GM13976 (cell line): ENCODE measurements at regions not wholly inside any gene's neighbourhood (a gene's known extent, or its start where the extent isn't known, plus 50 kb on each side); places are given as distances from the start of the nearest gene placed in this dataset.

Source experiments
- DNase-seq: peaks from one replicate; pipeline ENCODE4 v3.0.0; 2012; ENCODE audit warnings: low spot score
- in situ Hi-C: fragments of 300-500 bp; cut with MboI; formaldehyde crosslinking; loops from one replicate; pipeline ENCODE4 v1.12.0; 2022; ENCODE audit warnings: low sequenced_read_pairs, mixed read lengths, inconsistent platforms; ENCODE audit not compliant: unreplicated experiment
- TF ChIP-seq, protein P1 (sequence below): IDR thresholded peaks from 2 replicates; pipeline ENCODE4 v1.5.1; 2012; ENCODE audit warnings: borderline replicate concordance, mild to moderate bottlenecking; ENCODE audit not compliant: insufficient read depth; ENCODE audit errors: extremely low read depth, missing control alignments, control extremely low read depth

DNA sequence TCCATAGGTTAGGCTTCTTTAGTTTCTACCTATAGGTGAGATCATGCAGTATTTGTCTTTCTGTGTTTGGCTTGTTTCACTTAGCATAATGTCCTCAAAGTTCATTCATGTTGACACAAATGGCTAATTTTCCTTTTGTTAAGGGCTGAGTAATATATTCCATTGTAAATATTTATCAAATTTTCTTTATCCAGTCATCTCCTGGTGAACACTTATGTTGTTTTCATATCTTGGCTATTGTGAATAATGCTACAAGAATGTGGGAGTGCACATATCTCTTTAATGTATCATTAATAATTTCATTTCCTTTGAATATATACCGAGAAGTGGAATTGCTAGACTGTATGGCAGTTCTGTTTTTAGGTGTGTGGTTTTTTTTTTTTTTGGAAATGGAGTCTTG is 250.9 kb upstream of the SEMA6D start:
- DNase-seq = no peak
- in situ Hi-C loops = no loop called here
- TF ChIP-seq, protein P1, sequence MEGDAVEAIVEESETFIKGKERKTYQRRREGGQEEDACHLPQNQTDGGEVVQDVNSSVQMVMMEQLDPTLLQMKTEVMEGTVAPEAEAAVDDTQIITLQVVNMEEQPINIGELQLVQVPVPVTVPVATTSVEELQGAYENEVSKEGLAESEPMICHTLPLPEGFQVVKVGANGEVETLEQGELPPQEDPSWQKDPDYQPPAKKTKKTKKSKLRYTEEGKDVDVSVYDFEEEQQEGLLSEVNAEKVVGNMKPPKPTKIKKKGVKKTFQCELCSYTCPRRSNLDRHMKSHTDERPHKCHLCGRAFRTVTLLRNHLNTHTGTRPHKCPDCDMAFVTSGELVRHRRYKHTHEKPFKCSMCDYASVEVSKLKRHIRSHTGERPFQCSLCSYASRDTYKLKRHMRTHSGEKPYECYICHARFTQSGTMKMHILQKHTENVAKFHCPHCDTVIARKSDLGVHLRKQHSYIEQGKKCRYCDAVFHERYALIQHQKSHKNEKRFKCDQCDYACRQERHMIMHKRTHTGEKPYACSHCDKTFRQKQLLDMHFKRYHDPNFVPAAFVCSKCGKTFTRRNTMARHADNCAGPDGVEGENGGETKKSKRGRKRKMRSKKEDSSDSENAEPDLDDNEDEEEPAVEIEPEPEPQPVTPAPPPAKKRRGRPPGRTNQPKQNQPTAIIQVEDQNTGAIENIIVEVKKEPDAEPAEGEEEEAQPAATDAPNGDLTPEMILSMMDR = no peak

DNA sequence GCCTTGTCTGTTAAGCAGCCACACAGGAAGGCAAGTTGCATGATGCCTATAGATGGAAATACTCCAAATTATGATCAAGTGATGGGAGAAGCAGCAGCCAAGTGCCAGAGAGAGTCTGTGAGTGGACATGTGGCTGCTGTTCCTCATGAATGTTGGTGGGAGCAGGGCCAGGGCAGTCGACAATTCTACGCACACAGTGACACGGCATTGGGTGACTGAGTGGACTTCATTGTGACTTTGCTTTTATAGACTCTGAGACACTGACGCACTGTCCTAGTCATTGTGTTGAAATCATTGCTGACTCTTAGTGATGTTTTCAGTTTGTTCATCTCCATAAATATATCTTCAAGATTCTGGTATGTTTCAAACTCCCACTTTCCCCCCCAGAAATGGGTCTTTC is 246.3 kb upstream of the SEMA6D start:
- TF ChIP-seq, protein P1 = no peak
- in situ Hi-C loops = no loop called here
- no peak for DNase-seq

DNA sequence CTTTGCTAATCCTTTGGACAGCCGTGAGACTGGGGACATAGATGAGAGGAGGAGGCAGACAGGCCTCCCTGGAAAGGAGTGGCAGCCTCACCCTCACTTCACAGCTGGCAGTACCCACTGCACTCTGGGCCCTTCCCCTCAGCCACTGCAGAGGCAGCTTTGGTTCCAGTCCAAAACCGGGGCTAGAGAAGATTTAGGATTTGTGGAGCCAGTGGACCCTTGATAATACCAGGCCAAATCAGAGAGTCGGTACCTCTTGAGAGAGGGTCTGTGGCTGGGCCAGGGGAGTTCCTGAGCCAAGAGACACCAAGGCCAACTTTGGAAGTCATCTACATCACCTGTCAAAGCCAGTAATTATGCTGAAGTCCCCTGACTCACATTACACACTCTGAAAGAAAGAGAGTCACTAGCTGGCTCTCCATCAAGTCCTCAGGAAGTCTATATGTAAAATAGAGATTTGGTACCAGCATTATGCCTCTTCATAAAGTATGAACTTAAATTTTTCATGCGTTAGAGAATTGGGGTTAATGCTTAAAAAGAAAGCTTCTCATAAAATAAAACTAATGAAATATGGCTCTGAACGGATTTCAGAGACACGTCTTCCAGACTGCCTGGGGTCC is 244.1 kb upstream of the SEMA6D start:
- TF ChIP-seq, protein P1 = no peak
- DNase-seq = no peak
- in situ Hi-C loops = no loop called here

DNA sequence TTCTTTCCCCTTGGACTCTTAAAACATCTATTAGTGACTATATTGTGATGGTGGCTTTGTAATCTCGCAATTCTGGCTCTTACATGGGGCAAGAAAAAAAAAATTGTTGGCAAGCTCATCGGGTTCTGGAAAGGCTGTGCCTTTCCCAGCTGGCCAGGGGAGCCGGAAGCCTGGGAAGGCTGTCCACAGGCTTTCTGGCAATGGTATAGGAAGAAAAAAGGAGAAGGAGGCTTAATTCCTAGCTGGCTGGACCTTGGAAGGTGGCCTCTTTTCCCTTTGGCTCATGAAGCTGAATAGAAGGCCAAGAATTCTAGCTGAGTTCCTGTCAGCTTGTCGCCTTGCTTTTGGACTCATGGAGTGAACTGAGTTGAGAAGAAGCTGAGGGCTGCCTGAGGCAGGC is 243.5 kb upstream of the SEMA6D start:
- in situ Hi-C loops = no loop called here
- TF ChIP-seq, protein P1 = no peak
- DNase-seq = no peak

DNA sequence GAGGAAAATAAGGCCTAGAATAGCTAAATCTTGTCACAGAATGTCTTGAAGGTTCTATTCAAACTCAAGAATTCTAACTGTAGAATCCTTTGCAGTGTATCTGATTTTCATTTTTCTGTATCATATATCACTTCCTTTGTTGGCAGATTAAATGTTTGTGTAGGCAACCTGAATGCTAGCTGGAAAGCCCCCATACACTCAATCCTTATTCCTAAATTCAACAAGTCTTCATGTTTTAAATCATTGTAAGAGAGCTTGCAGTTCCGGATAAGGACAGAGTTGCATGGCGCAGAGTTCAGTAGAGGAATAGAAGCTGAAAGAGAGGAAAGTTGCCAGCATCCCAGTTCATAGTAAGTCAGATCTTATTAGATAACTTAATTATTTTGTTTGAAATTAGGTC is 242.0 kb upstream of the SEMA6D start:
- no peak for DNase-seq
- in situ Hi-C loops = no loop called here
- TF ChIP-seq, protein P1 = no peak

DNA sequence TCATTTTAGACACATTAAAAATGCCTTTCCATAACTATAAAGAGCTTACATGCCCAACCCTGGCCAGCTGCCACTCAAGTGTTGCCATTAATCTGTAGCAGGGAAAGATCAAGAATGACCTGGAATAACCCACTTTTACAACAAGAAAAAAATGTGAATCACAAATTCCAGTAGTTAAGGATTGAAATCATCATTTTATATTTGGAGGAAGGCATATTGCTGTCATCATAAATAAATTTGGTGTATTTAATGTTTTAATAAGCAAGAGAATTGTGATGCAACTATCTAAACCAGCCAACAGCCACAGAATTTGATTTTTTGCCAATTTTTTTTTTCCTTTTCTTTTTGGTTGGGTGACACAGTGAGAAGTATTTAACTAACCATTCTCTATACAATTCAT is 240.0 kb upstream of the SEMA6D start:
- no peak for DNase-seq
- in situ Hi-C loops = no loop called here
- TF ChIP-seq, protein P1 = no peak

DNA sequence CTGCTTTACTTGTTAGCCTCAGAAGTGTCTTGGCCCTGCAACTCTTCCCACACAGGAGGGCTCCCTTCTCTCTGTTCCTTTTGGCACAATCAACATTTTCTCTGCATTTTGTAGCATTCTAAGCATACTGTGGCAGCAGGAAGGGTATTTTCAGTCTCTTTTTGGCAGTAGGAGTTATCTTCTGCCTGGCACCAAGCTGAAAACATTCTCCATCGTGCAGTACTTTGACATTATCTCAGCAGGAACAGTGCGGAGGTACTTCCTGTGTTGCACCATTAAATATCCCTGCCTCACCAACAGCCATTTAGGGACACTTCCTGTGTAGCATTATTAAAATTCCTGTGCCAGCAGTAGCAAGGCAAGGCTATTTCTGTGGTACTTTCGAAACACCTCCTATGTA is 233.2 kb upstream of the SEMA6D start:
- TF ChIP-seq, protein P1 = no peak
- DNase-seq = no peak
- in situ Hi-C loops = no loop called here
